ENCODE measurements at regions not wholly inside any gene's neighbourhood (a gene's known extent, or its start where the extent isn't known, plus 50 kb on each side); places are given as distances from the start of the nearest gene placed in this dataset.

DNA sequence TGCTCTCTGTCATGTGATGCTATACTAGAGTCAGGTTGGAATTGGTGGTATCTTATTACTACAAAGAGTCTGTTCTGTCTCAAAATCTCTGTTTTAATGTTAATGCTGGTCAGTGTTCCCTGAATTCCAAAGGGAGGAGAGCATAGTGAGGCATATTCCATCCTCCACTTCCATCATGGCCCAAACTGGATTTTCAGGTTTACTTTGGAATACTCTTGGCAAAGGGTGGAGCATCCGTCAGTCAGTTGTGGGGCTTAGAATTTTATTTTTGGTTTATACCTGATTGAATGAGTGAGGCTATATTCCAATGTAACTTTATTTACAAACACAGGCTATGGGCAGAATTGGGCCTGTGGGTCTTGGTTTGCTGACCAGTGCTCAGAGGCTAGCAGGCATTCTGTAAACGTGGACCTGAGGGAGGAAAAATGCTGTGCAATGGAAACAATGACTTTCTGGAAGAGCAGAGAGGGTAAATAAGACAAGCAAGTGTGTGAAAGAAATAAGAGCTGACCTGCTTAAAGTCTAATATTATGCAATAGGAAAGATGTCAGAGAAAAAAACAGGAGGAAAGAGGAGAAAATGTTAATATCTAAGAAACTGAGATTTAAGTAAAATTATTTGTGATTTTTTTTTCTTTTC lies 106.2 kb upstream of the CLINT1 start:
- TF ChIP-seq, protein P1, sequence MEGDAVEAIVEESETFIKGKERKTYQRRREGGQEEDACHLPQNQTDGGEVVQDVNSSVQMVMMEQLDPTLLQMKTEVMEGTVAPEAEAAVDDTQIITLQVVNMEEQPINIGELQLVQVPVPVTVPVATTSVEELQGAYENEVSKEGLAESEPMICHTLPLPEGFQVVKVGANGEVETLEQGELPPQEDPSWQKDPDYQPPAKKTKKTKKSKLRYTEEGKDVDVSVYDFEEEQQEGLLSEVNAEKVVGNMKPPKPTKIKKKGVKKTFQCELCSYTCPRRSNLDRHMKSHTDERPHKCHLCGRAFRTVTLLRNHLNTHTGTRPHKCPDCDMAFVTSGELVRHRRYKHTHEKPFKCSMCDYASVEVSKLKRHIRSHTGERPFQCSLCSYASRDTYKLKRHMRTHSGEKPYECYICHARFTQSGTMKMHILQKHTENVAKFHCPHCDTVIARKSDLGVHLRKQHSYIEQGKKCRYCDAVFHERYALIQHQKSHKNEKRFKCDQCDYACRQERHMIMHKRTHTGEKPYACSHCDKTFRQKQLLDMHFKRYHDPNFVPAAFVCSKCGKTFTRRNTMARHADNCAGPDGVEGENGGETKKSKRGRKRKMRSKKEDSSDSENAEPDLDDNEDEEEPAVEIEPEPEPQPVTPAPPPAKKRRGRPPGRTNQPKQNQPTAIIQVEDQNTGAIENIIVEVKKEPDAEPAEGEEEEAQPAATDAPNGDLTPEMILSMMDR (IDR thresholded peaks at IDR 0.05) = no peak
- TF ChIP-seq POLR2A (IDR thresholded peaks at IDR 0.05) = no peak

Measured in thyroid gland (tissue), 4 donors.